GM18858 (cell line): ENCODE measurements at regions not wholly inside any gene's neighbourhood (a gene's known extent, or its start where the extent isn't known, plus 50 kb on each side); places are given as distances from the start of the nearest gene placed in this dataset.
"Not testable (repeated sequence)": the region's sequence is repeated elsewhere in the genome, so short reads cannot be mapped to it uniquely, and the experiment has no call there.

Experiments used
- ATAC-seq: cut with Tn5 transposase; IDR thresholded peaks from one replicate; pipeline ENCODE4 v1.9.1; 2021; ENCODE audit not compliant: unreplicated experiment

- no peak for ATAC-seq
Measured at GRCh38 chr3:115251509-115251908, 104.4 kb upstream of the ZBTB20 start.

- no peak for ATAC-seq
Measured at GRCh38 chr3:115252679-115253078, 105.6 kb upstream of the ZBTB20 start.

GRCh38 chr3:115254492-115255196 is 107.6 kb upstream of the ZBTB20 start:
- ATAC-seq: no peak

- ATAC-seq: no peak
Measured at GRCh38 chr3:115255197-115255585, 108.1 kb upstream of the ZBTB20 start.

- ATAC-seq: no peak
Measured at GRCh38 chr3:115270849-115271248, 123.8 kb upstream of the ZBTB20 start.

GRCh38 chr3:115272036-115272824 is 125.1 kb upstream of the ZBTB20 start:
- no peak for ATAC-seq

GRCh38 chr3:115275896-115276295 is 128.8 kb upstream of the ZBTB20 start:
- ATAC-seq: no peak

- ATAC-seq: no peak
Measured at GRCh38 chr3:115279939-115280338, 132.9 kb upstream of the ZBTB20 start.

- ATAC-seq: no peak
Measured at GRCh38 chr3:115280506-115280905, 133.4 kb upstream of the ZBTB20 start.

GRCh38 chr3:115281697-115282675 is 134.9 kb upstream of the ZBTB20 start:
- ATAC-seq: no peak

- no peak for ATAC-seq
Measured at GRCh38 chr3:115284980-115285379, 137.9 kb upstream of the ZBTB20 start.

GRCh38 chr3:115286529-115287197 is 139.6 kb upstream of the ZBTB20 start:
- no peak for ATAC-seq

- ATAC-seq: no peak
Measured at GRCh38 chr3:115287198-115287597, 140.1 kb upstream of the ZBTB20 start.

GRCh38 chr3:115292131-115292530 is 145.0 kb upstream of the ZBTB20 start:
- no peak for ATAC-seq

- no peak for ATAC-seq
Measured at GRCh38 chr3:115292677-115293165, 145.6 kb upstream of the ZBTB20 start.

GRCh38 chr3:115293321-115293720 is 146.2 kb upstream of the ZBTB20 start:
- no peak for ATAC-seq

GRCh38 chr3:115301364-115301860 is 154.3 kb upstream of the ZBTB20 start:
- ATAC-seq: no peak

- ATAC-seq: not testable (repeated sequence)
Measured at GRCh38 chr3:115317953-115318352, 170.9 kb upstream of the ZBTB20 start.

GRCh38 chr3:115321400-115321805 is 174.3 kb upstream of the ZBTB20 start:
- no peak for ATAC-seq

- no peak for ATAC-seq
Measured at GRCh38 chr3:115322901-115323300, 175.8 kb upstream of the ZBTB20 start.
